ENCODE measurements at regions not wholly inside any gene's neighbourhood (a gene's known extent, or its start where the extent isn't known, plus 50 kb on each side); places are given as distances from the start of the nearest gene placed in this dataset.

DNA sequence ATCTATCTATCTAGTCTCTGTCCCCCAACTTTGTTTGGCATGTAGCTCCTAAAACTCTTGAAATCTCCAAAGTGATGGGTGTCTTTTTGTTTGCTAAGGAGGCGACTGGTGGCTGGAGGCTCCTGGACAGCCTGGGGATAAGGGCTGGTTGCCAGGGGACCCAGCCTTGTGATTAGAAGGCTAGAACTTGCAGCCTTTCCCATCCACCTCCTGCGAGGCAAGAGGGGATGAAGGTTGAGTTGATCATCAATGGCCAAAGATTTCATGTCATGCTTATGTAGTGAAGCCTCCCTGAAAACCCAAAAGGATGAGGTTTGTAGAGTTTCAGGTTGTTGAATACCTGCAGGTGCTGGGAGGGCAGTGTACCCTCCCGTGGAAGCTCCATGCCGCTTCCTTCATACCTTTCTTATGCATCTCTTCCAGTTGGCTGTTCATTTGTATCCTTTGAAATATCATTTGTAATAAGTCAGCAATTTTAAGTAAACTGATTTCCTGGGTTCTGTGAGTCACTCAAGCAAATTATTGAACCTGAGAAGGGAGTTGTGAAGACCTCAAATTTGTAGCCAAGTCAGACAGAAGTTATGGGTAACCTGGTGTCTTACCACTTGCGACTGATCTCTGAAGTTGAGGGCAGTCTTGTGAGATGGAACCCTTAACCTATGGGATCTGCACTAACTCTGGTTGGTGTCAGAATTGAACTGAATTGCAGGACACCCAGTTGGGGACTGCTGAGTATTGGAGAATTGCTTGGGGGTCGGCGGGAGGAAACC lies 202.4 kb downstream of the SEC14L1 start:
- TF ChIP-seq ARNTL (CRISPR knock-in tag; IDR thresholded peaks at IDR 0.05) (no peak), POLR2A (IDR thresholded peaks at IDR 0.05; ENCODE audit: insufficient read depth in 1 of 2, low read depth in 2 of 2, low read length in 2 of 2) (no peak), YEATS2 (CRISPR knock-in tag; IDR thresholded peaks at IDR 0.05; ENCODE audit: borderline replicate concordance) (no peak), ZFP1 (CRISPR knock-in tag; IDR thresholded peaks at IDR 0.05) (no peak), ATRX (CRISPR knock-in tag; IDR thresholded peaks at IDR 0.05; ENCODE audit: borderline replicate concordance) (no peak), ZKSCAN5 (CRISPR knock-in tag; IDR thresholded peaks at IDR 0.05) (no peak), FOXO1 (CRISPR knock-in tag; IDR thresholded peaks at IDR 0.05) (no peak)
- TF ChIP-seq, protein P1, sequence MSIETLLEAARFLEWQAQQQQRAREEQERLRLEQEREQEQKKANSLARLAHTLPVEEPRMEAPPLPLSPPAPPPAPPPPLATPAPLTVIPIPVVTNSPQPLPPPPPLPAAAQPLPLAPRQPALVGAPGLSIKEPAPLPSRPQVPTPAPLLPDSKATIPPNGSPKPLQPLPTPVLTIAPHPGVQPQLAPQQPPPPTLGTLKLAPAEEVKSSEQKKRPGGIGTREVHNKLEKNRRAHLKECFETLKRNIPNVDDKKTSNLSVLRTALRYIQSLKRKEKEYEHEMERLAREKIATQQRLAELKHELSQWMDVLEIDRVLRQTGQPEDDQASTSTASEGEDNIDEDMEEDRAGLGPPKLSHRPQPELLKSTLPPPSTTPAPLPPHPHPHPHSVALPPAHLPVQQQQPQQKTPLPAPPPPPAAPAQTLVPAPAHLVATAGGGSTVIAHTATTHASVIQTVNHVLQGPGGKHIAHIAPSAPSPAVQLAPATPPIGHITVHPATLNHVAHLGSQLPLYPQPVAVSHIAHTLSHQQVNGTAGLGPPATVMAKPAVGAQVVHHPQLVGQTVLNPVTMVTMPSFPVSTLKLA (IDR thresholded peaks at IDR 0.05) = no peak

Measured in HepG2 (cell line).